ENCODE measurements at regions not wholly inside any gene's neighbourhood (a gene's known extent, or its start where the extent isn't known, plus 50 kb on each side); places are given as distances from the start of the nearest gene placed in this dataset.

GRCh38 chr16:35208001-35208935, 1748.9 kb downstream of the TP53TG3F start:
- no peak for TF ChIP-seq POLR2AphosphoS5 (IDR thresholded peaks at IDR 0.05; ENCODE audit: low read depth)
- no peak for TF ChIP-seq CTCF (IDR thresholded peaks at IDR 0.05; ENCODE audit: insufficient read depth, low read length)
